Neuronal stem cell (in vitro differentiated cells): ENCODE measurements at regions not wholly inside any gene's neighbourhood (a gene's known extent, or its start where the extent isn't known, plus 50 kb on each side); places are given as distances from the start of the nearest gene placed in this dataset.

Experiments used
- DNase-seq: peaks from one replicate; pipeline ENCODE4 v3.0.0-alpha.2; 2013; ENCODE audit warnings: low spot score
- H2AFZ ChIP-seq: one replicate; pipeline ENCODE4 v1.6.1; 2013; ENCODE audit warnings: mild to moderate bottlenecking, low read length, inconsistent platforms
- H2AK5ac ChIP-seq: 2 replicates; pipeline ENCODE4 v1.6.1; 2013; ENCODE audit warnings: low read depth, mild to moderate bottlenecking, inconsistent platforms, low read length, moderate library complexity, mixed read lengths
- H2BK120ac ChIP-seq: 2 replicates; pipeline ENCODE4 v1.6.1; 2013; ENCODE audit warnings: low read depth, mild to moderate bottlenecking, inconsistent platforms, low read length, moderate library complexity, mixed read lengths
- H2BK12ac ChIP-seq: one replicate; pipeline ENCODE4 v1.6.1; 2013; ENCODE audit warnings: low read length, inconsistent platforms
- H2BK15ac ChIP-seq: 2 replicates; pipeline ENCODE4 v1.6.1; 2013; ENCODE audit warnings: mild to moderate bottlenecking, low read length, inconsistent platforms, mixed read lengths
- H2BK5ac ChIP-seq: one replicate; pipeline ENCODE4 v1.6.1; 2013; ENCODE audit warnings: inconsistent platforms, mild to moderate bottlenecking, low read length, moderate library complexity
- H3K14ac ChIP-seq: one replicate; pipeline ENCODE4 v1.6.1; 2013; ENCODE audit warnings: low read length, inconsistent platforms
- H3K18ac ChIP-seq: 2 replicates; pipeline ENCODE4 v1.6.1; 2013; ENCODE audit warnings: low read length, inconsistent platforms
- H3K23ac ChIP-seq: 2 replicates; pipeline ENCODE4 v1.6.1; 2013; ENCODE audit warnings: low read depth, mild to moderate bottlenecking, mixed read lengths, low read length, inconsistent platforms; ENCODE audit not compliant: poor library complexity
- H3K27ac ChIP-seq: replicated peaks from 3 replicates; pipeline ENCODE4 v1.5.1; 2013; ENCODE audit warnings: low read length, inconsistent platforms
- H3K27me3 ChIP-seq, 3 experiments: 2 replicates each; pipeline ENCODE4 v1.6.1; 2013; ENCODE audit warnings: low read length in 3 of 3, mild to moderate bottlenecking in 2 of 3, inconsistent platforms in 1 of 3, low read depth in 1 of 3, mixed read lengths in 1 of 3, moderate library complexity in 1 of 3; ENCODE audit not compliant: control insufficient read depth in 3 of 3, insufficient read depth in 3 of 3
- H3K36me3 ChIP-seq, 2 donors: replicated peaks in 1 of 2; 2 replicates each; pipeline ENCODE4 v1.6.1; 2013; ENCODE audit warnings: low read length in 2 of 2; ENCODE audit not compliant: control insufficient read depth in 2 of 2, insufficient read depth in 2 of 2
- H3K4ac ChIP-seq: 2 replicates; pipeline ENCODE4 v1.6.1; 2013; ENCODE audit warnings: inconsistent platforms, mild to moderate bottlenecking, low read length, moderate library complexity
- H3K4me1 ChIP-seq, 2 donors: 1 replicate in 1 of 2; 2 replicates in 1 of 2; pipeline ENCODE4 v1.6.1; 2013; ENCODE audit warnings: low read length in 2 of 2, low read depth in 1 of 2; ENCODE audit not compliant: control insufficient read depth in 2 of 2, insufficient read depth in 1 of 2
- H3K4me2 ChIP-seq: one replicate; pipeline ENCODE4 v1.6.1; 2013; ENCODE audit warnings: mild to moderate bottlenecking, low read length, inconsistent platforms; ENCODE audit not compliant: insufficient read depth, poor library complexity, severe bottlenecking
- H3K4me3 ChIP-seq, 2 donors: 2 replicates each; pipeline ENCODE4 v1.5.1; 2013; ENCODE audit warnings: low read length in 2 of 2, mild to moderate bottlenecking in 2 of 2, inconsistent platforms in 1 of 2, moderate library complexity in 1 of 2
- H3K79me1 ChIP-seq: one replicate; pipeline ENCODE4 v1.6.1; 2013; ENCODE audit warnings: low read depth, mild to moderate bottlenecking, inconsistent platforms, low read length, moderate library complexity
- H3K9ac ChIP-seq: one replicate; pipeline ENCODE4 v1.6.1; 2013; ENCODE audit warnings: mild to moderate bottlenecking, low read depth, low read length, inconsistent platforms; ENCODE audit not compliant: poor library complexity
- H3K9me3 ChIP-seq, 2 donors: replicated peaks in 1 of 2; 2 replicates each; pipeline versions ENCODE3 to v1.6.1; 2013; ENCODE audit warnings: low read length in 2 of 2, mild to moderate bottlenecking in 2 of 2, inconsistent platforms in 1 of 2, low read depth in 1 of 2, mixed read lengths in 1 of 2, moderate library complexity in 1 of 2; ENCODE audit not compliant: control insufficient read depth in 2 of 2, insufficient read depth in 1 of 2
- H4K8ac ChIP-seq: one replicate; pipeline ENCODE4 v1.6.1; 2013; ENCODE audit warnings: low read depth, mild to moderate bottlenecking, inconsistent platforms, low read length, moderate library complexity
- H4K91ac ChIP-seq: one replicate; pipeline ENCODE4 v1.6.1; 2013; ENCODE audit warnings: low read length, low read depth, mild to moderate bottlenecking, inconsistent platforms; ENCODE audit not compliant: poor library complexity
- WGBS, 2 donors: extraction: QIAGEN DNeasy Blood & Tissue Kit; methylation state at CpG; one replicate each; pipeline ENCODE4 v1.1.7; 2013; ENCODE audit warnings: missing lambda C conversion rate in 2 of 2, mixed read lengths in 1 of 2; ENCODE audit not compliant: insufficient read length in 2 of 2, insufficient replicate concordance in 1 of 2; ENCODE audit errors: extremely low coverage in 2 of 2; 5-methylcytosine and 5-hydroxymethylcytosine counted together

- Histone ChIP-seq H2BK120ac (no peak overlapping the region), H3K79me1 (no peaks in the 10 kb centered on the region), H3K9ac (no peak overlapping the region), H3K4me2 (no peak overlapping the region), H2AK5ac (no peak overlapping the region), H3K14ac (no peak overlapping the region), H4K8ac (no peak overlapping the region), H3K23ac (no peak overlapping the region), H3K18ac (no peak overlapping the region), H3K4me3 (no peak overlapping the region), H2BK5ac (no peak overlapping the region), H3K4me1 (peaks cover 0 to 2% of the 10 kb centered on the region in 2 donors), H2BK15ac (no peak overlapping the region), H3K36me3 (no peaks in the 10 kb centered on the region), H3K27me3 (no peaks in the 10 kb centered on the region), H2BK12ac (no peak overlapping the region), H2AFZ (no peak overlapping the region), H3K9me3 (peaks cover 0 to 3% of the 10 kb centered on the region in 2 donors), H3K4ac (no peak overlapping the region), H3K27ac (no peak overlapping the region), H4K91ac (no peak overlapping the region)
- no peak for DNase-seq
- no CpG with 5 or more reads among the region's 1 CpG for WGBS, 2 donors
Observed at GRCh38 chr4:156693557-156693956, 278.0 kb downstream of the PDGFC start.

GRCh38 chr4:156692016-156692415 is 279.6 kb downstream of the PDGFC start:
- Histone ChIP-seq H3K4ac (no peak overlapping the region), H3K14ac (no peak overlapping the region), H2AFZ (peak overlapping the region; percentile 23), H3K18ac (peak overlapping the region; percentile 67), H3K23ac (no peak overlapping the region), H3K4me1 (peaks cover 0 to 2% of the 10 kb centered on the region in 2 donors), H4K91ac (no peak overlapping the region), H2BK15ac (no peak overlapping the region), H3K9me3 (peaks cover 0 to 3% of the 10 kb centered on the region in 2 donors), H2BK5ac (no peak overlapping the region), H3K4me3 (no peak overlapping the region), H3K9ac (no peak overlapping the region), H2AK5ac (no peak overlapping the region), H2BK12ac (no peak overlapping the region), H4K8ac (no peak overlapping the region), H3K36me3 (no peaks in the 10 kb centered on the region), H2BK120ac (no peak overlapping the region), H3K4me2 (no peak overlapping the region), H3K27ac (no peak overlapping the region), H3K79me1 (no peaks in the 10 kb centered on the region), H3K27me3 (no peaks in the 10 kb centered on the region)
- no CpG with 5 or more reads among the region's 1 CpG for whole genome bisulfite sequencing, 2 donors
- no peak for DNase-seq

GRCh38 chr4:156690572-156690971 is 281.0 kb downstream of the PDGFC start:
- Histone ChIP-seq H2AFZ (no peak overlapping the region), H3K4me1 (peaks cover 0 to 2% of the 10 kb centered on the region in 2 donors), H2AK5ac (no peak overlapping the region), H3K79me1 (no peaks in the 10 kb centered on the region), H3K27me3 (no peaks in the 10 kb centered on the region), H3K9ac (no peak overlapping the region), H3K36me3 (no peaks in the 10 kb centered on the region), H3K23ac (no peak overlapping the region), H4K8ac (no peak overlapping the region), H2BK15ac (no peak overlapping the region), H3K4ac (no peak overlapping the region), H3K9me3 (peaks cover 0 to 3% of the 10 kb centered on the region in 2 donors), H3K27ac (no peak overlapping the region), H4K91ac (no peak overlapping the region), H3K14ac (no peak overlapping the region), H2BK12ac (no peak overlapping the region), H2BK5ac (no peak overlapping the region), H3K18ac (no peak overlapping the region), H3K4me2 (no peak overlapping the region), H2BK120ac (no peak overlapping the region), H3K4me3 (no peak overlapping the region)
- no peak for DNase-seq
- WGBS, 2 donors, result no CpG with 5 or more reads among the region's 2 CpGs

DNA sequence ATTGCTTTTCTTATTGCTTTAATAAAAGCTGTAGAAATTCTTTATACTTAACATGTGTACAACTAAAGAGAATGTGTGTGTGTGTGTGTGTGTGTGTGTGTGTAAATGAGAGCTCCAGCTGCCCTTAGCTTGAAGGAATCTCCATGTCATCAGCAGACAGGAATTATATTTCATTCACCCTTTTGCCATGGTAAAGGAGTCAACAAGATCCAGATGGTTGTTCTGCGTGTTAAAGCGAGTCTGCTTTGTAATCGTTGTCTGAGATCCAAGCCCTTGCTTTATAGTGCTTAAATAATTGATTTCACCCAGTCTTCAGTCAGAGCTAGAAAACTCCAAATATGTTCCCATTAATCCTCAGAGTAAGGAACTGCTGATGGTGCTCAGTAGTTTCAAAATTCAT is 285.5 kb downstream of the PDGFC start:
- no CpG with 5 or more reads among the region's 3 CpGs for WGBS, 2 donors
- no peak overlapping the region for H3K4ac ChIP-seq
- no peak overlapping the region for H2BK5ac ChIP-seq
- no peak overlapping the region for H4K8ac ChIP-seq
- no peaks in the 10 kb centered on the region for H3K27me3 ChIP-seq
- no peak overlapping the region for H3K18ac ChIP-seq
- H3K14ac ChIP-seq, result no peak overlapping the region
- no peaks in the 10 kb centered on the region for H3K79me1 ChIP-seq
- no peak overlapping the region for H3K9ac ChIP-seq
- H3K4me3 ChIP-seq, result no peak overlapping the region
- H2BK15ac ChIP-seq, result no peak overlapping the region
- no peak overlapping the region for H3K4me2 ChIP-seq
- DNase-seq, result no peak
- no peaks in the 10 kb centered on the region for H3K36me3 ChIP-seq
- no peak overlapping the region for H2BK120ac ChIP-seq
- H4K91ac ChIP-seq, result no peak overlapping the region
- H2AK5ac ChIP-seq, result no peak overlapping the region
- no peaks in the 10 kb centered on the region for H3K9me3 ChIP-seq
- no peak overlapping the region for H3K23ac ChIP-seq
- peak overlapping the region; percentile 6 for H2AFZ ChIP-seq
- H3K27ac ChIP-seq, result no peak overlapping the region
- no peaks in the 10 kb centered on the region for H3K4me1 ChIP-seq
- no peak overlapping the region for H2BK12ac ChIP-seq
